ENCODE measurements at regions not wholly inside any gene's neighbourhood (a gene's known extent, or its start where the extent isn't known, plus 50 kb on each side); places are given as distances from the start of the nearest gene placed in this dataset.

GRCh38 chr5:175220549-175220948 is 223.4 kb downstream of the DRD1 start:
- H3K27me3 Mint-ChIP-seq (ENCODE audit: low read depth), result peaks cover 4% of the 10 kb centered on the region
- no peak for ATAC-seq
- no peak for DNase-seq
- no peak overlapping the region for H3K4me3 Mint-ChIP-seq
- H3K27ac Mint-ChIP-seq, result no peak overlapping the region
- ChIA-PET CTCF (no interaction called here), POLR2A (no interaction called here)
- no peaks in the 10 kb centered on the region for H3K9me3 Mint-ChIP-seq (ENCODE audit: insufficient read depth)
- no peaks in the 10 kb centered on the region for H3K36me3 Mint-ChIP-seq (ENCODE audit: low read depth)
- H3K4me1 Mint-ChIP-seq (ENCODE audit: low read depth), result no peaks in the 10 kb centered on the region

- Mint-ChIP-seq H3K4me1 (ENCODE audit: low read depth) (no peaks in the 10 kb centered on the region), H3K36me3 (ENCODE audit: low read depth) (no peaks in the 10 kb centered on the region), H3K27me3 (ENCODE audit: low read depth) (peaks cover 4% of the 10 kb centered on the region), H3K4me3 (no peak overlapping the region), H3K9me3 (ENCODE audit: insufficient read depth) (no peaks in the 10 kb centered on the region), H3K27ac (no peak overlapping the region)
- POLR2A ChIA-PET, result no interaction called here
- ATAC-seq, result no peak
- no peak for DNase-seq
- CTCF ChIA-PET, result no interaction called here
These were observed 224.6 kb downstream of the DRD1 start for GRCh38 chr5:175219366-175219765.

GRCh38 chr5:175216991-175217390 is 227.0 kb downstream of the DRD1 start:
- DNase-seq (no peak), ATAC-seq (no peak)
- no peak overlapping the region for H3K27ac Mint-ChIP-seq
- no peak overlapping the region for H3K4me3 Mint-ChIP-seq
- CTCF ChIA-PET, result no interaction called here
- H3K27me3 Mint-ChIP-seq (ENCODE audit: low read depth), result peaks cover 4% of the 10 kb centered on the region
- POLR2A ChIA-PET, result no interaction called here
- H3K9me3 Mint-ChIP-seq (ENCODE audit: insufficient read depth), result no peaks in the 10 kb centered on the region
- H3K36me3 Mint-ChIP-seq (ENCODE audit: low read depth), result no peaks in the 10 kb centered on the region
- no peaks in the 10 kb centered on the region for H3K4me1 Mint-ChIP-seq (ENCODE audit: low read depth)

- Mint-ChIP-seq H3K27ac (no peak overlapping the region), H3K36me3 (ENCODE audit: low read depth) (no peaks in the 10 kb centered on the region), H3K4me3 (no peak overlapping the region), H3K4me1 (ENCODE audit: low read depth) (no peaks in the 10 kb centered on the region), H3K27me3 (ENCODE audit: low read depth) (peaks cover under 1% of the 10 kb centered on the region), H3K9me3 (ENCODE audit: insufficient read depth) (no peaks in the 10 kb centered on the region)
- ChIA-PET CTCF (no interaction called here), POLR2A (no interaction called here)
- DNase-seq (no peak), ATAC-seq (no peak)
These were observed 228.1 kb downstream of the DRD1 start for GRCh38 chr5:175215906-175216305.

- ChIA-PET CTCF (no interaction called here), POLR2A (no interaction called here)
- Mint-ChIP-seq H3K27ac (no peak overlapping the region), H3K36me3 (ENCODE audit: low read depth) (no peaks in the 10 kb centered on the region), H3K4me1 (ENCODE audit: low read depth) (no peaks in the 10 kb centered on the region), H3K9me3 (ENCODE audit: insufficient read depth) (no peaks in the 10 kb centered on the region), H3K4me3 (no peak overlapping the region), H3K27me3 (ENCODE audit: low read depth) (no peaks in the 10 kb centered on the region)
- no peak for DNase-seq
- no peak for ATAC-seq
These were observed 229.8 kb downstream of the DRD1 start for GRCh38 chr5:175214152-175214551.

GRCh38 chr5:175211956-175212756 is 231.8 kb downstream of the DRD1 start:
- no peaks in the 10 kb centered on the region for H3K9me3 Mint-ChIP-seq (ENCODE audit: insufficient read depth)
- DNase-seq, result no peak
- no peaks in the 10 kb centered on the region for H3K36me3 Mint-ChIP-seq (ENCODE audit: low read depth)
- H3K27ac Mint-ChIP-seq, result no peak overlapping the region
- no peak overlapping the region for H3K4me3 Mint-ChIP-seq
- no peaks in the 10 kb centered on the region for H3K4me1 Mint-ChIP-seq (ENCODE audit: low read depth)
- ChIA-PET CTCF (no interaction called here), POLR2A (no interaction called here)
- no peak for ATAC-seq
- H3K27me3 Mint-ChIP-seq (ENCODE audit: low read depth), result peaks cover 1% of the 10 kb centered on the region

- ChIA-PET POLR2A (no interaction called here), CTCF (no interaction called here)
- DNase-seq, result no peak
- H3K27me3 Mint-ChIP-seq (ENCODE audit: low read depth), result peaks cover 2% of the 10 kb centered on the region
- no peaks in the 10 kb centered on the region for H3K4me1 Mint-ChIP-seq (ENCODE audit: low read depth)
- H3K9me3 Mint-ChIP-seq (ENCODE audit: insufficient read depth), result no peaks in the 10 kb centered on the region
- H3K4me3 Mint-ChIP-seq, result no peak overlapping the region
- no peak for ATAC-seq
- no peaks in the 10 kb centered on the region for H3K36me3 Mint-ChIP-seq (ENCODE audit: low read depth)
- H3K27ac Mint-ChIP-seq, result no peak overlapping the region
These were observed 236.5 kb downstream of the DRD1 start for GRCh38 chr5:175207321-175208040.

GRCh38 chr5:175206669-175207068 is 237.3 kb downstream of the DRD1 start:
- no peak overlapping the region for H3K27ac Mint-ChIP-seq
- CTCF ChIA-PET, result no interaction called here
- H3K36me3 Mint-ChIP-seq (ENCODE audit: low read depth), result no peaks in the 10 kb centered on the region
- POLR2A ChIA-PET, result no interaction called here
- H3K27me3 Mint-ChIP-seq (ENCODE audit: low read depth), result peaks cover 2% of the 10 kb centered on the region
- no peaks in the 10 kb centered on the region for H3K9me3 Mint-ChIP-seq (ENCODE audit: insufficient read depth)
- ATAC-seq (no peak), DNase-seq (no peak)
- no peaks in the 10 kb centered on the region for H3K4me1 Mint-ChIP-seq (ENCODE audit: low read depth)
- no peak overlapping the region for H3K4me3 Mint-ChIP-seq

- Mint-ChIP-seq H3K36me3 (ENCODE audit: low read depth) (no peaks in the 10 kb centered on the region), H3K4me3 (no peak overlapping the region)
These were observed 241.4 kb downstream of the DRD1 start for GRCh38 chr5:175202463-175203068.

GRCh38 chr5:175201393-175201792 is 242.6 kb downstream of the DRD1 start:
- Mint-ChIP-seq H3K36me3 (ENCODE audit: low read depth) (no peaks in the 10 kb centered on the region), H3K9me3 (ENCODE audit: insufficient read depth) (no peaks in the 10 kb centered on the region), H3K4me1 (ENCODE audit: low read depth) (no peaks in the 10 kb centered on the region), H3K27me3 (ENCODE audit: low read depth) (no peaks in the 10 kb centered on the region), H3K4me3 (no peak overlapping the region), H3K27ac (no peak overlapping the region)
- CTCF ChIA-PET, result no interaction called here
- POLR2A ChIA-PET, result no interaction called here
- no peak for DNase-seq
- ATAC-seq, result no peak

More at GRCh38 chr5:175202463-175203068, 241.4 kb downstream of the DRD1 start:
- ChIA-PET POLR2A (no interaction called here), CTCF (no interaction called here)
- DNase-seq (no peak), ATAC-seq (no peak)
- H3K4me1 Mint-ChIP-seq (ENCODE audit: low read depth), result no peaks in the 10 kb centered on the region
- peaks cover 2% of the 10 kb centered on the region for H3K27me3 Mint-ChIP-seq (ENCODE audit: low read depth)
- H3K9me3 Mint-ChIP-seq (ENCODE audit: insufficient read depth), result no peaks in the 10 kb centered on the region
- H3K27ac Mint-ChIP-seq, result no peak overlapping the region

- H3K27me3 Mint-ChIP-seq (ENCODE audit: low read depth), result no peaks in the 10 kb centered on the region
- no peak overlapping the region for H3K27ac Mint-ChIP-seq
- ATAC-seq (no peak), DNase-seq (no peak)
- no peaks in the 10 kb centered on the region for H3K36me3 Mint-ChIP-seq (ENCODE audit: low read depth)
- CTCF ChIA-PET, result no interaction called here
- H3K4me3 Mint-ChIP-seq, result no peak overlapping the region
- POLR2A ChIA-PET, result interaction anchor here (0.6 kb wide), 1 partner anchor 283 kb away, joined by 4 read pairs; no protein-coding TSS in a partner anchor
- H3K4me1 Mint-ChIP-seq (ENCODE audit: low read depth), result no peaks in the 10 kb centered on the region
- no peaks in the 10 kb centered on the region for H3K9me3 Mint-ChIP-seq (ENCODE audit: insufficient read depth)
These were observed 248.0 kb downstream of the DRD1 start for GRCh38 chr5:175195698-175196656.

- no peaks in the 10 kb centered on the region for H3K4me1 Mint-ChIP-seq (ENCODE audit: low read depth)
- ChIA-PET CTCF (no interaction called here), POLR2A (no interaction called here)
- DNase-seq (no peak), ATAC-seq (no peak)
- no peaks in the 10 kb centered on the region for H3K27me3 Mint-ChIP-seq (ENCODE audit: low read depth)
- H3K36me3 Mint-ChIP-seq (ENCODE audit: low read depth), result no peaks in the 10 kb centered on the region
- no peak overlapping the region for H3K27ac Mint-ChIP-seq
- H3K9me3 Mint-ChIP-seq (ENCODE audit: insufficient read depth), result no peaks in the 10 kb centered on the region
- H3K4me3 Mint-ChIP-seq, result no peak overlapping the region
These were observed 262.7 kb downstream of the DRD1 start for GRCh38 chr5:175181331-175181730.

Data from activated CD8-positive, alpha-beta T cell treated with anti-CD3 and anti-CD28 coated beads, Interleukin-2, amount 10 ng/mL, durations not matched to agents 7 days and 5 days (primary cell).